Body of pancreas (tissue), 4 donors: ENCODE measurements at regions not wholly inside any gene's neighbourhood (a gene's known extent, or its start where the extent isn't known, plus 50 kb on each side); places are given as distances from the start of the nearest gene placed in this dataset.

ENCODE experiments used
- POLR2A ChIP-seq, 3 donors: fragments of 450-650 bp; IDR thresholded peaks; one replicate each; pipeline ENCODE4 v1.6.1; 2016; ENCODE audit warnings: antibody characterized with exemption in 3 of 3, mild to moderate bottlenecking in 2 of 3
- TF ChIP-seq, protein P1 (sequence below), 7 experiments: fragments of 450-650 bp in 4 of 7; fragments of 200-600 bp in 3 of 7; sonication (generic) in 3 of 7; IDR thresholded peaks; one replicate each; pipeline ENCODE4 v1.5.1; 2016 to 2019; ENCODE audit warnings: antibody characterized with exemption in 7 of 7

DNA sequence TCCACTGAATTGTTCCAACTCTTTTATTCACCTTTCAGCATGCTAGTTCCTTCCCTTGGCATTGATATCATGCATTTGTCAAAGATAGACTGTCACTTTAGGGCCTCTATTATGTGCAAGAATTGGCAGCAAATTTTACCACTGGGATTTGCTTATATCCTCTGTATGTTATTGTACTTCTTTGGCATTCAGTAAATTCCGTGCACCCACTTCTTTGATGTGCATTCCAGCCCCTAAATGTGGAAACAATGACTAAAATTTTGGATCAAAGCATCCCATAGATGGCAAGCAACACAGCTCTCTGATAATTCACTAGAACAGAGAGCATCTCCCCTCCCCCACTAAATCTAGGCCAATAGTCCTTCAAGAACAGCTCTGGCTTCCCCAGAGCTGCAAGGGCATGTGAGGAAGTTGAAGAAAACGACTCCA is 399.0 kb upstream of the HNRNPA3 start:
- TF ChIP-seq, protein P1, sequence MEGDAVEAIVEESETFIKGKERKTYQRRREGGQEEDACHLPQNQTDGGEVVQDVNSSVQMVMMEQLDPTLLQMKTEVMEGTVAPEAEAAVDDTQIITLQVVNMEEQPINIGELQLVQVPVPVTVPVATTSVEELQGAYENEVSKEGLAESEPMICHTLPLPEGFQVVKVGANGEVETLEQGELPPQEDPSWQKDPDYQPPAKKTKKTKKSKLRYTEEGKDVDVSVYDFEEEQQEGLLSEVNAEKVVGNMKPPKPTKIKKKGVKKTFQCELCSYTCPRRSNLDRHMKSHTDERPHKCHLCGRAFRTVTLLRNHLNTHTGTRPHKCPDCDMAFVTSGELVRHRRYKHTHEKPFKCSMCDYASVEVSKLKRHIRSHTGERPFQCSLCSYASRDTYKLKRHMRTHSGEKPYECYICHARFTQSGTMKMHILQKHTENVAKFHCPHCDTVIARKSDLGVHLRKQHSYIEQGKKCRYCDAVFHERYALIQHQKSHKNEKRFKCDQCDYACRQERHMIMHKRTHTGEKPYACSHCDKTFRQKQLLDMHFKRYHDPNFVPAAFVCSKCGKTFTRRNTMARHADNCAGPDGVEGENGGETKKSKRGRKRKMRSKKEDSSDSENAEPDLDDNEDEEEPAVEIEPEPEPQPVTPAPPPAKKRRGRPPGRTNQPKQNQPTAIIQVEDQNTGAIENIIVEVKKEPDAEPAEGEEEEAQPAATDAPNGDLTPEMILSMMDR (IDR thresholded peaks at IDR 0.05), result no peak
- no peak for TF ChIP-seq POLR2A (IDR thresholded peaks at IDR 0.05)
